ENCODE measurements at regions not wholly inside any gene's neighbourhood (a gene's known extent, or its start where the extent isn't known, plus 50 kb on each side); places are given as distances from the start of the nearest gene placed in this dataset.

GRCh38 chr5:4579679-4580078 is 560.5 kb upstream of the ADAMTS16 start:
- TF ChIP-seq CTCF (IDR thresholded peaks at IDR 0.05) (no peak), ZFX (IDR thresholded peaks at IDR 0.05; ENCODE audit: borderline replicate concordance) (no peak)

Data from 22Rv1 (cell line).